Neural cell (in vitro differentiated cells): ENCODE measurements at regions not wholly inside any gene's neighbourhood (a gene's known extent, or its start where the extent isn't known, plus 50 kb on each side); places are given as distances from the start of the nearest gene placed in this dataset.
"Not testable (repeated sequence)": the region's sequence is repeated elsewhere in the genome, so short reads cannot be mapped to it uniquely, and the experiment has no call there.

Experiments
- H2AFZ ChIP-seq: fragments of 200-600, 300-800 bp; sonication (generic), shearing (Covaris generic); 2 replicates; pipeline ENCODE4 v1.6.0; 2014; ENCODE audit warnings: low read depth, mild to moderate bottlenecking, antibody characterized with exemption, low read length, moderate library complexity
- H3F3A ChIP-seq: fragments of 200-600 bp; shearing (Covaris generic); 2 replicates; pipeline ENCODE4 v1.6.1; 2016; ENCODE audit warnings: mild to moderate bottlenecking, moderate library complexity, mixed read lengths, antibody characterized with exemption, low read length; ENCODE audit not compliant: insufficient read depth, poor library complexity, severe bottlenecking
- H3K27ac ChIP-seq: fragments of 200-600, 300-800 bp; sonication (generic), shearing (Covaris generic); 2 replicates; pipeline ENCODE4 v1.5.1; 2014; ENCODE audit warnings: mild to moderate bottlenecking, low read length, moderate library complexity
- H3K27me3 ChIP-seq: fragments of 300-800, 200-600 bp; sonication (generic), shearing (Covaris generic); 2 replicates; pipeline ENCODE4 v1.6.0; 2014; ENCODE audit warnings: mild to moderate bottlenecking, low read depth, low read length, moderate library complexity; ENCODE audit not compliant: insufficient read depth
- H3K36me3 ChIP-seq: fragments of 300-800, 200-600 bp; sonication (generic), shearing (Covaris generic); 2 replicates; pipeline ENCODE4 v1.5.1; 2014; ENCODE audit warnings: mild to moderate bottlenecking, antibody characterized with exemption, low read length, moderate library complexity; ENCODE audit not compliant: insufficient read depth
- H3K4me2 ChIP-seq: fragments of 300-800, 200-600 bp; sonication (generic), shearing (Covaris generic); 2 replicates; pipeline ENCODE4 v1.6.0; 2014; ENCODE audit warnings: mild to moderate bottlenecking, low read length
- H3K4me3 ChIP-seq: fragments of 300-800, 200-600 bp; sonication (generic), shearing (Covaris generic); 2 replicates; pipeline ENCODE4 v1.5.1; 2014; ENCODE audit warnings: mild to moderate bottlenecking, low read length, moderate library complexity
- H3K79me2 ChIP-seq: fragments of 200-600 bp; shearing (Covaris generic); replicated peaks from 2 replicates; pipeline ENCODE4 v1.6.0; 2014; ENCODE audit warnings: mild to moderate bottlenecking, low read length, moderate library complexity; ENCODE audit not compliant: insufficient read depth
- H3K9ac ChIP-seq: fragments of 300-800, 200-600 bp; sonication (generic), shearing (Covaris generic); 2 replicates; pipeline ENCODE4 v1.6.1; 2016; ENCODE audit warnings: mild to moderate bottlenecking, low read length, mixed read lengths
- H3K9me2 ChIP-seq: fragments of 200-600 bp; shearing (Covaris generic); 2 replicates; pipeline ENCODE4 v1.6.1; 2016; ENCODE audit warnings: mild to moderate bottlenecking, low read length, mixed read lengths; ENCODE audit not compliant: insufficient read depth
- H3K9me3 ChIP-seq: fragments of 200-600, 300-800 bp; sonication (generic), shearing (Covaris generic); 2 replicates; pipeline ENCODE4 v1.6.1; 2016; ENCODE audit warnings: mild to moderate bottlenecking, mixed run types, low read length, moderate library complexity, mixed read lengths
- H4K20me1 ChIP-seq: fragments of 200-600 bp; shearing (Covaris generic); 2 replicates; pipeline ENCODE4 v1.6.1; 2016; ENCODE audit warnings: mild to moderate bottlenecking, mixed run types; ENCODE audit not compliant: insufficient read depth
- EP300 ChIP-seq: fragments of 450-650 bp; conservative IDR thresholded peaks from 2 replicates; pipeline ENCODE4 v1.6.1; 2014; ENCODE audit warnings: antibody characterized with exemption, mild to moderate bottlenecking, moderate library complexity; ENCODE audit not compliant: poor library complexity, severe bottlenecking
- EZH2 ChIP-seq: fragments of 200-600, 300-800 bp; shearing (Covaris generic), sonication (generic); IDR thresholded peaks from 2 replicates; pipeline ENCODE4 v1.6.1; 2014; ENCODE audit warnings: antibody characterized with exemption, low read length, borderline replicate concordance, mild to moderate bottlenecking; ENCODE audit not compliant: insufficient read depth, poor library complexity, severe bottlenecking
- MXI1 ChIP-seq: fragments of 450-650 bp; conservative IDR thresholded peaks from 2 replicates; pipeline ENCODE4 v1.6.1; 2014; ENCODE audit warnings: antibody characterized with exemption, mild to moderate bottlenecking; ENCODE audit not compliant: poor library complexity, severe bottlenecking
- POLR2AphosphoS5 ChIP-seq: IDR thresholded peaks from 2 replicates; pipeline ENCODE4 v1.6.1; 2012
- RAD21 ChIP-seq: fragments of 450-650 bp; conservative IDR thresholded peaks from 2 replicates; pipeline ENCODE4 v1.6.1; 2014; ENCODE audit warnings: antibody characterized with exemption, mild to moderate bottlenecking, moderate library complexity
- SMC3 ChIP-seq: fragments of 450-650 bp; conservative IDR thresholded peaks from 2 replicates; pipeline ENCODE4 v1.6.1; 2014; ENCODE audit warnings: antibody characterized with exemption, mild to moderate bottlenecking, moderate library complexity; ENCODE audit not compliant: poor library complexity
- TAF1 ChIP-seq: IDR thresholded peaks from 2 replicates; pipeline ENCODE4 v1.6.1; 2012; ENCODE audit warnings: low read depth
- TF ChIP-seq, protein P1 (sequence below): fragments of 450-650 bp; IDR thresholded peaks from 2 replicates; pipeline ENCODE4 v1.5.1; 2014; ENCODE audit warnings: antibody characterized with exemption, mild to moderate bottlenecking, moderate library complexity; ENCODE audit not compliant: poor library complexity, severe bottlenecking
- TF ChIP-seq, protein P2 (sequence below): IDR thresholded peaks from 2 replicates; pipeline ENCODE4 v1.6.1; 2012; ENCODE audit warnings: borderline replicate concordance

DNA sequence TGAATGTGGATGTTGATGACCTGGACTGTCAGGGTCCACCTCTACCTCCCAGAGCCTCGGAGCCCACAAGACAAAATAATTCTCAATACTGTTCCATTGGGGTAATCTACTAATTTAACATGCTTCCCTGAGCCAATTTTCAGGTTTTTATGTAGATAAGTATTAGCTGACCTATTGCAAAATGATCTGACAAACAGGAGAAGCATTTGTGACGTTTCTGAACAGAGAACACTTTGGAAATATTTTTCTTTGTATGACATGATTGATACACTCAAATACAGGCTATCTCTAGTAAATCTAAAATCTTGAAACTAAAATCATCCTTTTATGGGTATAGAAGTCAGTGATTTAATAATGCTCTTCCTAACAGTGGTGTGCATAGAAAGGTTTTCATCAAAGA, 716.6 kb downstream of the KLHL13 start:
- Histone ChIP-seq H3F3A (no peaks in the 10 kb centered on the region), H3K4me3 (no peak overlapping the region), H3K9ac (no peak overlapping the region), H3K9me2 (no peaks in the 10 kb centered on the region), H3K36me3 (no peaks in the 10 kb centered on the region), H3K79me2 (no peaks in the 10 kb centered on the region), H3K27me3 (no peaks in the 10 kb centered on the region), H3K27ac (no peak overlapping the region), H3K4me2 (no peak overlapping the region), H3K9me3 (no peaks in the 10 kb centered on the region), H4K20me1 (no peaks in the 10 kb centered on the region), H2AFZ (no peak overlapping the region)
- TF ChIP-seq TAF1 (no peak), RAD21 (no peak), MXI1 (no peak), POLR2AphosphoS5 (no peak), EZH2 (no peak), SMC3 (no peak), EP300 (no peak)
- TF ChIP-seq, protein P1, sequence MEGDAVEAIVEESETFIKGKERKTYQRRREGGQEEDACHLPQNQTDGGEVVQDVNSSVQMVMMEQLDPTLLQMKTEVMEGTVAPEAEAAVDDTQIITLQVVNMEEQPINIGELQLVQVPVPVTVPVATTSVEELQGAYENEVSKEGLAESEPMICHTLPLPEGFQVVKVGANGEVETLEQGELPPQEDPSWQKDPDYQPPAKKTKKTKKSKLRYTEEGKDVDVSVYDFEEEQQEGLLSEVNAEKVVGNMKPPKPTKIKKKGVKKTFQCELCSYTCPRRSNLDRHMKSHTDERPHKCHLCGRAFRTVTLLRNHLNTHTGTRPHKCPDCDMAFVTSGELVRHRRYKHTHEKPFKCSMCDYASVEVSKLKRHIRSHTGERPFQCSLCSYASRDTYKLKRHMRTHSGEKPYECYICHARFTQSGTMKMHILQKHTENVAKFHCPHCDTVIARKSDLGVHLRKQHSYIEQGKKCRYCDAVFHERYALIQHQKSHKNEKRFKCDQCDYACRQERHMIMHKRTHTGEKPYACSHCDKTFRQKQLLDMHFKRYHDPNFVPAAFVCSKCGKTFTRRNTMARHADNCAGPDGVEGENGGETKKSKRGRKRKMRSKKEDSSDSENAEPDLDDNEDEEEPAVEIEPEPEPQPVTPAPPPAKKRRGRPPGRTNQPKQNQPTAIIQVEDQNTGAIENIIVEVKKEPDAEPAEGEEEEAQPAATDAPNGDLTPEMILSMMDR, result no peak
- TF ChIP-seq, protein P2, sequence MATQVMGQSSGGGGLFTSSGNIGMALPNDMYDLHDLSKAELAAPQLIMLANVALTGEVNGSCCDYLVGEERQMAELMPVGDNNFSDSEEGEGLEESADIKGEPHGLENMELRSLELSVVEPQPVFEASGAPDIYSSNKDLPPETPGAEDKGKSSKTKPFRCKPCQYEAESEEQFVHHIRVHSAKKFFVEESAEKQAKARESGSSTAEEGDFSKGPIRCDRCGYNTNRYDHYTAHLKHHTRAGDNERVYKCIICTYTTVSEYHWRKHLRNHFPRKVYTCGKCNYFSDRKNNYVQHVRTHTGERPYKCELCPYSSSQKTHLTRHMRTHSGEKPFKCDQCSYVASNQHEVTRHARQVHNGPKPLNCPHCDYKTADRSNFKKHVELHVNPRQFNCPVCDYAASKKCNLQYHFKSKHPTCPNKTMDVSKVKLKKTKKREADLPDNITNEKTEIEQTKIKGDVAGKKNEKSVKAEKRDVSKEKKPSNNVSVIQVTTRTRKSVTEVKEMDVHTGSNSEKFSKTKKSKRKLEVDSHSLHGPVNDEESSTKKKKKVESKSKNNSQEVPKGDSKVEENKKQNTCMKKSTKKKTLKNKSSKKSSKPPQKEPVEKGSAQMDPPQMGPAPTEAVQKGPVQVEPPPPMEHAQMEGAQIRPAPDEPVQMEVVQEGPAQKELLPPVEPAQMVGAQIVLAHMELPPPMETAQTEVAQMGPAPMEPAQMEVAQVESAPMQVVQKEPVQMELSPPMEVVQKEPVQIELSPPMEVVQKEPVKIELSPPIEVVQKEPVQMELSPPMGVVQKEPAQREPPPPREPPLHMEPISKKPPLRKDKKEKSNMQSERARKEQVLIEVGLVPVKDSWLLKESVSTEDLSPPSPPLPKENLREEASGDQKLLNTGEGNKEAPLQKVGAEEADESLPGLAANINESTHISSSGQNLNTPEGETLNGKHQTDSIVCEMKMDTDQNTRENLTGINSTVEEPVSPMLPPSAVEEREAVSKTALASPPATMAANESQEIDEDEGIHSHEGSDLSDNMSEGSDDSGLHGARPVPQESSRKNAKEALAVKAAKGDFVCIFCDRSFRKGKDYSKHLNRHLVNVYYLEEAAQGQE, result no peak

GRCh38 chrX:117397844-117398243, 718.8 kb downstream of the KLHL13 start:
- no peak for TF ChIP-seq MXI1
- TF ChIP-seq EZH2, result no peak
- no peak for TF ChIP-seq RAD21
- TF ChIP-seq SMC3, result no peak
- TF ChIP-seq, protein P1, result no peak
- TF ChIP-seq, protein P2, result no peak
- no peak for TF ChIP-seq EP300
- Histone ChIP-seq H3K9me2 (no peaks in the 10 kb centered on the region), H3K9ac (no peak overlapping the region), H3K36me3 (no peaks in the 10 kb centered on the region), H3K27me3 (no peaks in the 10 kb centered on the region), H3K79me2 (no peaks in the 10 kb centered on the region), H3K4me2 (no peak overlapping the region), H3K9me3 (no peaks in the 10 kb centered on the region), H3F3A (no peaks in the 10 kb centered on the region), H2AFZ (no peak overlapping the region), H4K20me1 (no peaks in the 10 kb centered on the region), H3K4me3 (no peak overlapping the region), H3K27ac (no peak overlapping the region)

DNA sequence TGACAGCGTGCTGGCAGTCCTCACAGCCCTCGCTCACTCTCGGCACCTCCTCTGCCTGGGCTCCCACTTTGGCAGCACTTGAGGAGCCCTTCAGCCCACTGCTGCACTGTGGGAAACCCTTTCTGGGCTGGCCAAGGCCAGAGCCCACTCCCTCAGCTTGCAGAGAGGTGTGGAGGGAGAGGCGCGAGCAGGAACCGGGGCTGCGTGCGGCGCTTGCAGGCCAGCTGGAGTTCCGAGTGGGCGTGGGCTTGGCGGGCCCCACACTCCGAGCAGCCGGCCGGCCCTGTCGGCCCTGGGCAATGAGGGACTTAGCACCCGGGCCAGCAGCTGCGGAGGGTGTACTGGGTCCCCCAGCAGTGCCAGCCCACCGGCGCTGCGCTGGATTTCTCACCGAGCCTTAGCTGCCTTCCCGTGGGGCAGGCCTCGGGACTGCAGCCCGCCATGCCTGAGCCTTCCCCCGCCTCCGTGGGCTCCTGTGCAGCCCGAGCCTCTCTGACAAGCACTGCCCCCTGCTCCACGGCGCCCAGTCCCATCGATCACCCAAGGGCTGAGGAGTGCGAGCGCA, 722.0 kb downstream of the KLHL13 start:
- H3K9ac ChIP-seq, H3K4me3 ChIP-seq, H3K4me2 ChIP-seq, H3K9me3 ChIP-seq, H3K9me2 ChIP-seq, H3K27me3 ChIP-seq, H3K36me3 ChIP-seq, H3K79me2 ChIP-seq, H4K20me1 ChIP-seq, H3F3A ChIP-seq, H3K27ac ChIP-seq, H2AFZ ChIP-seq: not testable (repeated sequence)
